NCI-H345 (cell line): ENCODE measurements at regions not wholly inside any gene's neighbourhood (a gene's known extent, or its start where the extent isn't known, plus 50 kb on each side); places are given as distances from the start of the nearest gene placed in this dataset.
A peak's percentile ranks its signal among the peaks of the same experiment; 100 is the strongest.
"Not testable (repeated sequence)": the region's sequence is repeated elsewhere in the genome, so short reads cannot be mapped to it uniquely, and the experiment has no call there.

Experiments
- DNase-seq: peaks from one replicate; lab custom pipeline; 2025; lab: John Stamatoyannopoulos, UW

DNA sequence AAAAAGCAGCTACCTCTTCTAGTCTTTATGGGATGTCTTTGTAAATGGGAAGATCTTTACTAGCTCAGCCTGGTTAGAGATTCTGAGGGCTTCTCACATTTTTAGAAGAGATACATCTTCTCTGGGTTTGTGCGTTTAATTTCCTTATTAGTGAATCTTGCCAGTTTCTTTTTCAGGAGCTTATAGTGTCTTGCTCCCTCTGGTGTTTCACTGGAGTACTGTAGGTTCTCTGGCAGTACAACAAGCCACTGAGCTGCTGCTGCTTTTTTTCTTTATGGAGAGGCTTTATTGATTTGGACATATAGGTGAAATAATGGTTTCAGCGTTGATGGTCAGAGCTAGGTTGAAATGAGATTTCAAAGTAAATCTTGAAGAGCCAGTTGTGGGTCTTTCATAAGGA, 82.9 kb downstream of the LAS1L start:
- peak; percentile 8 for DNase-seq

DNA sequence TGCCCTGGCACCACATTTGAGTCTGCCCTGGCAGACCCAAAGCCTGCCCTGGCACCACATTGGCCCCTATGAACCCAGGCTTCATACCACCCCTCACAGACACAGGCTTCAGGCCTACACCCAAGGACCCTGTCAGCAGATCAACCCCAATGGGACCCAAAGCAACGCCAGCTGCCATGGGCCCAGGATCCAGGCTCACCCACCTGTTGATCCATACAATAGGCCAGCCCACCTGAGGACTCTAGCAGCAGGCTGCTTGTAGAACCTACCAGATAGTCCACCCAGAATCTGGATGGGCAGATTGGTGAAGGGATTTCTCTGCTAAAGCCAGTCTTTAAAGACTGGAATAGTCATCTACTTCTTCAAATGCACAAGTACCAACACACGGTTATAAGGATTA, 114.4 kb downstream of the LAS1L start:
- DNase-seq, result no peak

DNA sequence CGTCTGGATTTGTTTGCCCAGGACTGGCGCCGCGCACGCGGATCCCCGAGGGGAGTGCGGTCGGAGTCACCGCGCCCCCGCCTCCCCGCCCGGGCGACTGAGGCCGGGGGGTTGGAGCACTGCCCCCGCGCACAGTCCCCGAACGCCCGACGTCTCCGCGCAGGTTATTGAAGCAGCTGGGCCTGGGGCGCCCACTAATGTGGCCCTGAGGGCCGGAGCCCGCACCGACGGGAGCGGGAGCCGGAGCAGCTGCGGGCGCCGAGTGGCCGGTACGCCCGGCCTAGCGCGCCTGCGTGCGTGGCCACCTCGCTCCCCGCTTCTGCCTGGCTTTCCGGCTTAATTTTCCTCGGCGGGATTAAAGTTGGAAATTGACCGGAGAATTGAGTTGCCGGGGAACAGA, 126.9 kb downstream of the LAS1L start:
- DNase-seq, result not testable (repeated sequence)

DNA sequence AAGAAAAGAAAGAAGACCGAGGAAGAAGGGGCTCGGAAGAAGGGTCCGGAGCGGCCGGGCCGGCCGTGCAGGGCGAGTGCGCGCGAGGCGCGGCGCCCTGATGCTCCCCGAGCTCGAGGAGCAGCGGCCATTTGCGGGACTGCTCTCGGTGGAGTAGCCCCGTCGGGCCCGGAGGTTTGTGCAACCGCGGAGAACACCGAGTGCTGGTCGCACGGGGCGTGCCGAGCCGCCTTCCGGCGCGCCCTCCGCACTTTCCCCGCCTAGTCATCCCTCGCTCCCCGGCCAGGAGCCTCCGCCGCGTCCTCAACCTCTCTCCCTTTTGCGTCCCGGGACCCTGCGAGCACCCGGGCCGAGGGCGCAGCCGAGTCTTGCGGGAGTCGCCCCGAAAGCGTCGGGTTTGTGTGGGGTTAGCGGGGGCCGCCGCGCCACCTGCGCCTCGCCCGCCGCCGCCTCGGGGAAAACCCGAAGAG, 127.4 kb downstream of the LAS1L start:
- DNase-seq, result no peak

DNA sequence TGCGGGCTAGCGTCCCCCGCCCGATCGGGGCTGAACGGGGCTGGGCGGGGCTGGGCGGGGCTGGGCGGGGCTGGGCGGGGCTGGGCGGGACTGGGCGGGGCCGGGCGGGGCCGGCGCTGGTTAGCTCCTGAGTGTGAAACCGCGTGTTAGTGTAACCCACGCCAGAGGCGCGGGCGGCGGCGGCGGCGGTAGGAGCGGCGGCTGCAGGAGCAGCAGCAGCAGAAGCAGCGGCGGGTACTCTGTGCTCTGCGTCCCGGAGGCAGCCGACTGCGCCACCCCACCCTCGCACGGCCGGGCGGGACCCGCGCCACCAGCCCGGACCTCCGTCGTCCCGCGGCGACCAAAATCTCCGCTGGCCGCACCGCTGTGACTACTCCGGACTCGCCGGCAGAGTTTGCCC, 128.1 kb downstream of the LAS1L start:
- no peak for DNase-seq

DNA sequence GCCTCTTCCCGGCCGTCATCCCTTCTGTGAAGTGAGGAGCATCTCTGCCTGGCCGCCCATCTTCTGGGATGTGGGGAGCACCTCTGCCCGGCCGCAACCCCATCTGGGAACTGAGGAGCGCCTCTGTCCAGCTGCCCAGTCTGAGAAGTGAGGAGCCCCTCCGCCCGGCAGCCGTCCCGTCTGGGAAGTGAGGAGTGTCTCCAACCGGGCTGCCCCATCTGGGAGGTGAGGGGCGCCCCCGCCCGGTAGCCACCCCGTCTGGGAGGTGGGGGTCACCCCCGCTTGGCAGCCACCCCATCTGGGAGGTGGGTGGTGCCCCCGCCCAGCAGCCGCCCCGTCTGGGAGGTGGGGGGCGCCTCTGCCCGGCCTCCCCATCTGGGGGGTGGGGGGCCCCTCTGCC, 142.3 kb downstream of the LAS1L start:
- DNase-seq, result no peak

DNA sequence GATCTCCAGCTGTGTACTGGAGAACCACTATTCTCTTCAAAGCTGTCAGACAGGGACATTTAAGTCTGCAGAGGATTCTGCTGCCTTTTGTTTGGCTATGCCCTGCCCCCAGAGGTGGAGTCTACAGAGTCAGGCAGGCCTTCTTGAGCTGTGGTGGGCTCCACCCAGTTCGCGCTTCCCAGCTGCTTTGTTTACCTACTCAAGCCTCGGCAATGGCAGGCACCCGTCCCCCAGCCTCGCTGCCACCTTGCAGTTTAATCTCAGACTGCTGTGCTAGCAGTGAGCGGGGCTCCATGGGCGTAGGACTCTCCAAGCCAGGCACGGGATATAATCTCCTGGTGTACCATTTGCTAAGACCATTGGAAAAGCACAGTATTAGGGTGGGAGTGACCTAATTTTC, 145.5 kb downstream of the LAS1L start:
- DNase-seq, result not testable (repeated sequence)
